ENCODE measurements at regions not wholly inside any gene's neighbourhood (a gene's known extent, or its start where the extent isn't known, plus 50 kb on each side); places are given as distances from the start of the nearest gene placed in this dataset.

DNA sequence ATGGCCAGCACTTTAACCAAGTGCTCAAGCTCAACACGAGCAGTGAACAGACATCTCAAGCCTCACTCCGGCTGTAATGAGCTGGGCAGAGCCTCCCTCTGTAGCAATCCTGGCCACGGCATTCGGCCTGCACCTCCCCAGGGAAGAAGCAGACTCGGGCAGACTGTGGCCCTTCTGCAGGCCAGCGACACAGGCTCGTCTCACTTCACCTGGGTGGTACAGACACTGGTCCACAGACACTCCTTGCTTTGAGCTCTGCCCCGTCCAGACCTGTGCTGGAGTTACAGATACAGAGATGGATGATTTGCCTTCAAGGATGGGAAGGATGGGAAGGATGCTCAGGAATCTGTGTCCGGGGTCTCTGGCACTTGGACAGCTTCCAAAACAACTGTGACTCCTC lies 300.9 kb downstream of the PREX1 start:
- Histone ChIP-seq H3K36me3 (ENCODE audit: insufficient read depth, low read length) (no peaks in the 10 kb centered on the region), H3K4me3 (ENCODE audit: low read length, poor library complexity, severe bottlenecking) (no peak overlapping the region), H3K27me3 (ENCODE audit: insufficient read depth, low read length, poor library complexity, severe bottlenecking) (no peaks in the 10 kb centered on the region), H3K4me1 (ENCODE audit: insufficient read depth, low read length, poor library complexity, severe bottlenecking) (no peaks in the 10 kb centered on the region), H3K79me2 (ENCODE audit: insufficient read depth, low read length) (no peaks in the 10 kb centered on the region), H3K9me3 (ENCODE audit: insufficient read depth, low read depth, low read length) (no peaks in the 10 kb centered on the region), H2AFZ (ENCODE audit: low read length) (no peak overlapping the region), H3F3A (ENCODE audit: low read depth) (no peaks in the 10 kb centered on the region), H3K4me2 (ENCODE audit: low read depth, low read length, poor library complexity, severe bottlenecking) (no peak overlapping the region), H4K20me1 (ENCODE audit: insufficient read depth, low read length, poor library complexity, severe bottlenecking) (no peaks in the 10 kb centered on the region), H3K9ac (ENCODE audit: low read depth, low read length, poor library complexity, severe bottlenecking) (no peak overlapping the region), H3K9me2 (replicated peaks; ENCODE audit: low read depth, low read length) (no peaks in the 10 kb centered on the region)
- TF ChIP-seq CTCF (conservative IDR thresholded peaks at IDR 0.05; ENCODE audit: low read length) (no peak), EZH2phosphoT487 (IDR thresholded peaks at IDR 0.05; ENCODE audit: borderline replicate concordance) (no peak)

DNA sequence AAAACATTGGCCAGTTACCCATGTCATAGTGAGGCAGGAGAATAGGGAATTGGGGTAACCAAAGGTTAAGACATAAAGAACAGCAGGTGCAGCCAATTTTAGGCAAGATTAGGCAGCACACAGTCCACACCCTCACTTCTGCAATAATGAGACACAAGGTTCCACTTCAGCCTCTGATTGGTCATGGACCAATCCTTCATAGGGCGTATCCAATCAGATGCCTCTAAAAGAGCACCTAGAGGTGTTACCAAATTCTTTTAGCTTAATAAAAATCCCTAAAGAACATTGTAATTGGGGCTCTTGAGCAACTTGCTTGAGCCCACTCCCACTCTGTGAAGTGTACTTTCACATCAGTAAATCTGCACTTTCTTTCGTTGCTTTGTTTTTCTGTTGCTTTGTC lies 302.4 kb downstream of the PREX1 start:
- TF ChIP-seq EZH2phosphoT487 (IDR thresholded peaks at IDR 0.05; ENCODE audit: borderline replicate concordance) = no peak
- no peak for TF ChIP-seq CTCF (conservative IDR thresholded peaks at IDR 0.05; ENCODE audit: low read length)
- H3K36me3 ChIP-seq (ENCODE audit: insufficient read depth, low read length) = no peaks in the 10 kb centered on the region
- H3K4me2 ChIP-seq (ENCODE audit: low read depth, low read length, poor library complexity, severe bottlenecking) = no peak overlapping the region
- H4K20me1 ChIP-seq (ENCODE audit: insufficient read depth, low read length, poor library complexity, severe bottlenecking) = no peaks in the 10 kb centered on the region
- no peaks in the 10 kb centered on the region for H3K27me3 ChIP-seq (ENCODE audit: insufficient read depth, low read length, poor library complexity, severe bottlenecking)
- no peaks in the 10 kb centered on the region for H3K4me1 ChIP-seq (ENCODE audit: insufficient read depth, low read length, poor library complexity, severe bottlenecking)
- no peaks in the 10 kb centered on the region for H3K9me2 ChIP-seq (replicated peaks; ENCODE audit: low read depth, low read length)
- no peak overlapping the region for H3K9ac ChIP-seq (ENCODE audit: low read depth, low read length, poor library complexity, severe bottlenecking)
- H3K79me2 ChIP-seq (ENCODE audit: insufficient read depth, low read length) = no peaks in the 10 kb centered on the region
- H3K9me3 ChIP-seq (ENCODE audit: insufficient read depth, low read depth, low read length) = no peaks in the 10 kb centered on the region
- H3F3A ChIP-seq (ENCODE audit: low read depth) = no peaks in the 10 kb centered on the region
- no peak overlapping the region for H2AFZ ChIP-seq (ENCODE audit: low read length)
- H3K4me3 ChIP-seq (ENCODE audit: low read length, poor library complexity, severe bottlenecking) = no peak overlapping the region

GRCh38 chr20:48524582-48524981 lies 303.2 kb downstream of the PREX1 start:
- Histone ChIP-seq H3K9ac (ENCODE audit: low read depth, low read length, poor library complexity, severe bottlenecking) (no peak overlapping the region), H4K20me1 (ENCODE audit: insufficient read depth, low read length, poor library complexity, severe bottlenecking) (no peaks in the 10 kb centered on the region), H3K36me3 (ENCODE audit: insufficient read depth, low read length) (no peaks in the 10 kb centered on the region), H2AFZ (ENCODE audit: low read length) (no peak overlapping the region), H3K4me2 (ENCODE audit: low read depth, low read length, poor library complexity, severe bottlenecking) (no peak overlapping the region), H3K9me3 (ENCODE audit: insufficient read depth, low read depth, low read length) (no peaks in the 10 kb centered on the region), H3K27me3 (ENCODE audit: insufficient read depth, low read length, poor library complexity, severe bottlenecking) (no peaks in the 10 kb centered on the region), H3F3A (ENCODE audit: low read depth) (no peaks in the 10 kb centered on the region), H3K4me3 (ENCODE audit: low read length, poor library complexity, severe bottlenecking) (no peak overlapping the region), H3K4me1 (ENCODE audit: insufficient read depth, low read length, poor library complexity, severe bottlenecking) (no peaks in the 10 kb centered on the region), H3K79me2 (ENCODE audit: insufficient read depth, low read length) (no peaks in the 10 kb centered on the region), H3K9me2 (replicated peaks; ENCODE audit: low read depth, low read length) (no peaks in the 10 kb centered on the region)
- TF ChIP-seq CTCF (conservative IDR thresholded peaks at IDR 0.05; ENCODE audit: low read length) = no peak
- TF ChIP-seq EZH2phosphoT487 (IDR thresholded peaks at IDR 0.05; ENCODE audit: borderline replicate concordance) = no peak
